Neural cell (in vitro differentiated cells): ENCODE measurements at regions not wholly inside any gene's neighbourhood (a gene's known extent, or its start where the extent isn't known, plus 50 kb on each side); places are given as distances from the start of the nearest gene placed in this dataset.

Source experiments
- H2AFZ ChIP-seq: fragments of 200-600, 300-800 bp; sonication (generic), shearing (Covaris generic); 2 replicates; pipeline ENCODE4 v1.6.0; 2014; ENCODE audit warnings: low read depth, mild to moderate bottlenecking, antibody characterized with exemption, low read length, moderate library complexity
- H3F3A ChIP-seq: fragments of 200-600 bp; shearing (Covaris generic); 2 replicates; pipeline ENCODE4 v1.6.1; 2016; ENCODE audit warnings: mild to moderate bottlenecking, moderate library complexity, mixed read lengths, antibody characterized with exemption, low read length; ENCODE audit not compliant: insufficient read depth, poor library complexity, severe bottlenecking
- H3K27ac ChIP-seq: fragments of 200-600, 300-800 bp; sonication (generic), shearing (Covaris generic); 2 replicates; pipeline ENCODE4 v1.5.1; 2014; ENCODE audit warnings: mild to moderate bottlenecking, low read length, moderate library complexity
- H3K27me3 ChIP-seq: fragments of 300-800, 200-600 bp; sonication (generic), shearing (Covaris generic); 2 replicates; pipeline ENCODE4 v1.6.0; 2014; ENCODE audit warnings: mild to moderate bottlenecking, low read depth, low read length, moderate library complexity; ENCODE audit not compliant: insufficient read depth
- H3K36me3 ChIP-seq: fragments of 300-800, 200-600 bp; sonication (generic), shearing (Covaris generic); 2 replicates; pipeline ENCODE4 v1.5.1; 2014; ENCODE audit warnings: mild to moderate bottlenecking, antibody characterized with exemption, low read length, moderate library complexity; ENCODE audit not compliant: insufficient read depth
- H3K4me2 ChIP-seq: fragments of 300-800, 200-600 bp; sonication (generic), shearing (Covaris generic); 2 replicates; pipeline ENCODE4 v1.6.0; 2014; ENCODE audit warnings: mild to moderate bottlenecking, low read length
- H3K4me3 ChIP-seq: fragments of 300-800, 200-600 bp; sonication (generic), shearing (Covaris generic); 2 replicates; pipeline ENCODE4 v1.5.1; 2014; ENCODE audit warnings: mild to moderate bottlenecking, low read length, moderate library complexity
- H3K79me2 ChIP-seq: fragments of 200-600 bp; shearing (Covaris generic); replicated peaks from 2 replicates; pipeline ENCODE4 v1.6.0; 2014; ENCODE audit warnings: mild to moderate bottlenecking, low read length, moderate library complexity; ENCODE audit not compliant: insufficient read depth
- H3K9ac ChIP-seq: fragments of 300-800, 200-600 bp; sonication (generic), shearing (Covaris generic); 2 replicates; pipeline ENCODE4 v1.6.1; 2016; ENCODE audit warnings: mild to moderate bottlenecking, low read length, mixed read lengths
- H3K9me2 ChIP-seq: fragments of 200-600 bp; shearing (Covaris generic); 2 replicates; pipeline ENCODE4 v1.6.1; 2016; ENCODE audit warnings: mild to moderate bottlenecking, low read length, mixed read lengths; ENCODE audit not compliant: insufficient read depth
- H3K9me3 ChIP-seq: fragments of 200-600, 300-800 bp; sonication (generic), shearing (Covaris generic); 2 replicates; pipeline ENCODE4 v1.6.1; 2016; ENCODE audit warnings: mild to moderate bottlenecking, mixed run types, low read length, moderate library complexity, mixed read lengths
- H4K20me1 ChIP-seq: fragments of 200-600 bp; shearing (Covaris generic); 2 replicates; pipeline ENCODE4 v1.6.1; 2016; ENCODE audit warnings: mild to moderate bottlenecking, mixed run types; ENCODE audit not compliant: insufficient read depth
- CTCF ChIP-seq: fragments of 450-650 bp; IDR thresholded peaks from 2 replicates; pipeline ENCODE4 v1.5.1; 2014; ENCODE audit warnings: antibody characterized with exemption, mild to moderate bottlenecking, moderate library complexity; ENCODE audit not compliant: poor library complexity, severe bottlenecking
- EP300 ChIP-seq: fragments of 450-650 bp; conservative IDR thresholded peaks from 2 replicates; pipeline ENCODE4 v1.6.1; 2014; ENCODE audit warnings: antibody characterized with exemption, mild to moderate bottlenecking, moderate library complexity; ENCODE audit not compliant: poor library complexity, severe bottlenecking
- EZH2 ChIP-seq: fragments of 200-600, 300-800 bp; shearing (Covaris generic), sonication (generic); IDR thresholded peaks from 2 replicates; pipeline ENCODE4 v1.6.1; 2014; ENCODE audit warnings: antibody characterized with exemption, low read length, borderline replicate concordance, mild to moderate bottlenecking; ENCODE audit not compliant: insufficient read depth, poor library complexity, severe bottlenecking
- MXI1 ChIP-seq: fragments of 450-650 bp; conservative IDR thresholded peaks from 2 replicates; pipeline ENCODE4 v1.6.1; 2014; ENCODE audit warnings: antibody characterized with exemption, mild to moderate bottlenecking; ENCODE audit not compliant: poor library complexity, severe bottlenecking
- POLR2AphosphoS5 ChIP-seq: IDR thresholded peaks from 2 replicates; pipeline ENCODE4 v1.6.1; 2012
- RAD21 ChIP-seq: fragments of 450-650 bp; conservative IDR thresholded peaks from 2 replicates; pipeline ENCODE4 v1.6.1; 2014; ENCODE audit warnings: antibody characterized with exemption, mild to moderate bottlenecking, moderate library complexity
- REST ChIP-seq: IDR thresholded peaks from 2 replicates; pipeline ENCODE4 v1.6.1; 2012; ENCODE audit warnings: borderline replicate concordance
- SMC3 ChIP-seq: fragments of 450-650 bp; conservative IDR thresholded peaks from 2 replicates; pipeline ENCODE4 v1.6.1; 2014; ENCODE audit warnings: antibody characterized with exemption, mild to moderate bottlenecking, moderate library complexity; ENCODE audit not compliant: poor library complexity
- TAF1 ChIP-seq: IDR thresholded peaks from 2 replicates; pipeline ENCODE4 v1.6.1; 2012; ENCODE audit warnings: low read depth

GRCh38 chr1:214853340-214853739 is 229.2 kb upstream of the KCNK2 start:
- Histone ChIP-seq H3K9me2 (no peaks in the 10 kb centered on the region), H2AFZ (no peak overlapping the region), H3K4me3 (no peak overlapping the region), H3K27ac (no peak overlapping the region), H3K4me2 (no peak overlapping the region), H3K79me2 (no peaks in the 10 kb centered on the region), H3K9ac (no peak overlapping the region), H3K36me3 (no peaks in the 10 kb centered on the region), H3K9me3 (no peaks in the 10 kb centered on the region), H3F3A (no peaks in the 10 kb centered on the region), H3K27me3 (no peaks in the 10 kb centered on the region), H4K20me1 (no peaks in the 10 kb centered on the region)
- TF ChIP-seq POLR2AphosphoS5: no peak
- TF ChIP-seq EZH2: no peak
- no peak for TF ChIP-seq RAD21
- TF ChIP-seq EP300: no peak
- no peak for TF ChIP-seq MXI1
- TF ChIP-seq REST: no peak
- TF ChIP-seq SMC3: no peak
- no peak for TF ChIP-seq TAF1
- no peak for TF ChIP-seq CTCF

GRCh38 chr1:214854126-214854875 is 228.2 kb upstream of the KCNK2 start:
- no peak overlapping the region for H3K4me3 ChIP-seq
- H3K79me2 ChIP-seq: no peaks in the 10 kb centered on the region
- H3K4me2 ChIP-seq: no peak overlapping the region
- no peaks in the 10 kb centered on the region for H3K27me3 ChIP-seq
- H3K9me2 ChIP-seq: no peaks in the 10 kb centered on the region
- TF ChIP-seq POLR2AphosphoS5: no peak
- no peak for TF ChIP-seq MXI1
- no peak for TF ChIP-seq RAD21
- no peak for TF ChIP-seq REST
- no peak overlapping the region for H3K9ac ChIP-seq
- no peak overlapping the region for H2AFZ ChIP-seq
- no peaks in the 10 kb centered on the region for H4K20me1 ChIP-seq
- H3K36me3 ChIP-seq: no peaks in the 10 kb centered on the region
- H3F3A ChIP-seq: no peaks in the 10 kb centered on the region
- no peak overlapping the region for H3K27ac ChIP-seq
- H3K9me3 ChIP-seq: no peaks in the 10 kb centered on the region
